GM18507 (cell line): ENCODE measurements at regions not wholly inside any gene's neighbourhood (a gene's known extent, or its start where the extent isn't known, plus 50 kb on each side); places are given as distances from the start of the nearest gene placed in this dataset.
A peak's percentile ranks its signal among the peaks of the same experiment; 100 is the strongest.
"Not testable (repeated sequence)": the region's sequence is repeated elsewhere in the genome, so short reads cannot be mapped to it uniquely, and the experiment has no call there.

Experiments
- DNase-seq: peaks from one replicate; pipeline ENCODE4 v3.0.0; 2011; ENCODE audit warnings: low read depth; ENCODE audit not compliant: insufficient read length; ENCODE audit errors: extremely low spot score
- FAIRE-seq: peaks from 2 replicates; lab custom pipeline; 2011; peaks lifted over from hg19 to GRCh38; lab: Jason Lieb, UNC

DNA sequence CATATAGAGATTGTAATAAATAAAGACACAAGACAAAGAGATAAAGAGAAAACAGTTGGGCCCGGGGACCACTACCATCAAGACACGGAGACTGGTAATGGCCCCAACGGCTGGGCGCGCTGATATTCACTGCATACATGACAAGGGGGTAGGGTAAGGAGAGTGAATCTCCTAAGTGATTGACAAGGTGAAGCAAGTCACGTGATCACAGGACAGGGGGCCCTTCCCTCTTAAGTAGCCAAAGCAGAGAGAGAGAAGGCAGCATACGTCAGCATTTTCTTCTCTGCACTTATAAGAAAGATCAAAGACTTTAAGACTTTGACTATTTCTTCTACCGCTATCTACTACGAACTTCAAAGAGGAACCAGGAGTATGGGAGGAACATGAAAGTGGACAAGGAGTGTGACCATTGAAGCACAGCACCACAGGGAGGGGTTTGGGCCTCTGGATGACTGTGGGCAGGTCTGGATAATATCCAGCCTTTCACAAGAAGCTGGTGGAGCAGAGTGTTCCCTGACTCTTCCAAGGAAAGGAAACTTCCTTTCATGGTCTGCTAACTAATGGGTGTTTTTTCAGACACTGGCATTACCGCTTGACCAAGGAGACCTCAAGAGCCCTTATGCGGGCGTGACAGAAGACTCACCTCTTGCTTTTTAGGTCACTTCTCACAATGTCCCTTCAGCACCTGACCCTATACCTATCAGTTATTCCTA, 75.6 kb downstream of the MRPL39 start:
- not testable (repeated sequence) for DNase-seq, FAIRE-seq

DNA sequence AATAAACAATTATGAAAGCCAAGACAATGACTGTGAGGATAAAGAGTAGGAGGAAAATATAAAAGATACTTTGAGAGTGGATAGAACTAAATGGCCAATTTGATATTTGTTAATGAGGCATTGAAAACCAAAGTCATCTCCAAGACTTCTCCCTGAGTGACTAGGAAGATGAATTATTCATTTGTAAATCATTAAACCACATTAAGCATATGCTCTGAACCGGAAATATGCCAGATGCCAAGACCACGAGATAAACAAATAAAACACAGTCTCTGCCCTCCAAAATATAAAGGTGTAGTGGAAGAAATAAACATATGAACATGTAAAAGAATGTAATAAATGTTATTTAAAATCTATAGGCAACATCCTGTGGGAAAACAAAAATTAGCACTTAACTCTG, 78.8 kb downstream of the MRPL39 start:
- FAIRE-seq (no peak), DNase-seq (no peak)

DNA sequence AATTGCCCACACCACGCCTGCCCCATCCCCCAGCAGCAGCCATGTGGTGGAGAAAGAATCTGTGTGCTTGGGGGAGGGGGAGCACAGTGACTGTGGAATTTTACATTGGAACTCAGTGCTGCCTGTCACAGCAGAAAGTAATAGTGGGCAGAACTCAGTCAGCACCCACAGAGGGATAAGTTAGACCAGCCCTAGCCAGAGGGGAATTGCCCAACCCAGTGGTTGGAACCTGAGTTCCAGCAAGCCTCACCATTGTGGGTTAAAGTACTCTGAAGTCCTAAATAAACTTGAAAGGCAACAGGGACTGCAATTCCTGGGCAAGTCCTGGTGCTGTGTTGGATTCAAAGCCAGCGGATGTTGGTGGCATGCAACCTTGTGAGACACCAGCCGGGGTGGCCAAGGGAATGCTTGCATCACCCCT, 88.8 kb downstream of the MRPL39 start:
- DNase-seq: no peak
- FAIRE-seq: no peak

DNA sequence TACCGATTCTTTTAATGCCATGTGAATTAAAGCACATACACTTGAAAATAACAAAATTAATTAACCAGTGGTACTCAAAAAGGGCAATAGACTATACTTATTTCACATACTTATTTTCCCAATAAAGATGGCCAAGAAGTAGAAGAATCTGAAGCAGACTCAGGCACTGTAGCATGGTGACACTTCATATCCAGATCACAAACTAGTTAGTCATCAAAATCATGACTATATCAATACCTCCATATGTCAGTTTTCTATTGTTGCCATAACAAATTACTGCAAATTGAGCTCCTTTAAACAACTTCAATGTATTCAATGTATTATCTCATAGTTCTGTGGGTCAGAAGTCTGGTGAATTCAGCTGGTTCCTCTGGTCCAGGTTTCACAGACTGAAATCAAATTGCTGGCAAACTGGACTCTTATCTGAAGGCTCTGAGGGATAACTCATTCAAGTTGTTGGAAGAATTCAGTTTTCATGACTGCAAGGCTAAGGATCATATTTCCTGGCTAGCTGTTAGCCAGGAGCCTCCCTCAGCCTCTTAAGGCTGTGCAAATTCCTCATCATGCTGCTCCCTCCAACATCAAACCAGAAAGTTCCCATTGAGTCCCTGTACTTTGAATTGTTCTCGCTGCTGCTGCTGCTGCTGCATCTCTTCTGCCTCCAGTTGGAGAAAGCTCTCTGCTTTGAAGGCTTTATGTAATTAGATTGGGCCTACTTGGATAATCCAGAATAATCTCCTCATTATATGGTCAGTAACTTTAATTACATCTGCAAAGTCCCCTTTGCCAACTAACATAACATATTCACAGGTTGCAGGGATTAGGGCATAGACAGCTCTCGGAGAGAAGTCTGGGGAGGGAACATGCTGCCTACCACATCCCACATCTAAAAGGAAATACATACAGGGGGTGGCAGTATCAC, 91.5 kb downstream of the MRPL39 start:
- no peak for DNase-seq
- FAIRE-seq: no peak

DNA sequence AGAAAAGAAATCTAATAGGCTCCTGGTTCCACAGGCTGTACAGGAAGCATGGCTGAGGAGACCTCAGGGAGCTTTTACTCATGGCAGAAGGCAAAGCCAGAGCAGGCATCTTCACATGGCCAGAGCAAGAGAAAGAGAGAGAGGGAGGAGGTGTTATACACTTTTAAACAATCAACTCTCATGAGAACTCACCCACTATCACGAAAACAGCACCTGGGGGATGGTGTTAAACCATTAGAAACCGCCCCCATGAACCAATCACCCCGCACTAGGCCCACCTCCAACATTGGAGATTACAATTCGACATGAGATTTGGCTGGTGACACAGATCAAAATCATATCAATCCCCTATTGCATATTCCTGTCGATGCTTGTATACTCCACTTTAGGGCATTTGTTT, 93.5 kb downstream of the MRPL39 start:
- FAIRE-seq (peak; percentile 33), DNase-seq (no peak)

DNA sequence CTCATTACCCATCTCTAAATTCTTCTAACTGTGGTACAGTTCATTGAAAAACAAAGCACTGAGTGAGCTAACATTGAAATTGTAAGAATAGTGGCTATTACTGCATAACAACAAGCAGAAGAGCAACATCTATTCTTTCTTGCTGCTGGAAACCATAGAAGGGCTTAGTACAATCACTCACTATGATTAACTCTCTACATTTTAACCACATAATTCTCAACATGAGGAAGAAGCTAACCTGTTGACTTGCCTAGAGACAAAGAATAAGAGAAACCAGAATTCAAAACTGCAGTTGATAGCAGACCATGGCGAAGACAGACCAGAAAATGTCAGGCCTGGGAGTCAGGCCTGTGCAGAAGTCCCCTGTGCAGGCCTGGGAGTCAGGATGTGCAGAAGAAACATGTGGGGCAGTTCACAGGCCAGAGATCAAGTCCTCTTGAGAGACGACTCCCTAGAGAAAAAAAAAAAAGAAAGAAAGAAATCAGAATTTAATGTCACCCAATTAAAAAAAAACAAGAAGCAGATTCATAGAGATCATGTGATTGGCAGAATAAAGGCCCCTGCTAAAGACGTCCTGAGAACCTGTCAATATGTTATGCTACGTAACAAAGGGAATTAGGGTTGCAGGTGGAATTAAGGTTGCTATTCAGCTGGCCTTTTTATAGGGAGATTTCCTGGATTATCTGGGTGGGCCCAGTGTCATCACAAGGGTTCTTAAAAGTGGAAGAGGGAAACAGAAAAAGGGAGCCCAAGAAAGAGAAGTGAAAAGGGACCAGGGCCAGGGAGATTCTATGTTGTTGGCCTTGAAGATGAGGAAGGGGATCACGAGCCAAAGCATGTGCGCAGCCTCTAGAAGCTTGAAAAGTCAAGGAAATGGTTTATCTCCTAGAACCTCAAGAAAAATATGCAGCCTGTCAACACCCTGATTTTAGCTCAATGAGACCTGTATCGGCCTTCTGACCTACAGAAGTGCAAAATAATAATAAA, 94.9 kb downstream of the MRPL39 start:
- DNase-seq: no peak
- FAIRE-seq: peak; percentile 68

DNA sequence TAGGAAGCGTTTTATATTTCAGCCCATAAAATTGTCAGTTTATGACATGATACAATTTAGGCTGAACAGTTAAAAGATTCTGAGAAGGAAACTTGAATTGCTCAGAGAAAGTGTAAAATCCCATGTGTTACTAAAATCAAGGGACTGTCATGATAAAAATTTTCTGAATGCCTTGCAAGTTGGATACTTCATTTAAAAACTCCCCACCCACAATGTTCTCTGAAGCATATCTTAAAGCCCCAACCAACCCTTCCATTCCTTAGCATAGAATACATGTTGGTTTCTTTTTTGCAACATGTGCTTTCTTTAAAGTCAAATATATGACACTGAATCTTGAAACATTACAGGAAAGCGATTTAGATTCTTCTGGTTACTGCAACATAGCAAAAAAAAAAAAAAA, 97.4 kb downstream of the MRPL39 start:
- DNase-seq: no peak
- peak; percentile 95 for FAIRE-seq

DNA sequence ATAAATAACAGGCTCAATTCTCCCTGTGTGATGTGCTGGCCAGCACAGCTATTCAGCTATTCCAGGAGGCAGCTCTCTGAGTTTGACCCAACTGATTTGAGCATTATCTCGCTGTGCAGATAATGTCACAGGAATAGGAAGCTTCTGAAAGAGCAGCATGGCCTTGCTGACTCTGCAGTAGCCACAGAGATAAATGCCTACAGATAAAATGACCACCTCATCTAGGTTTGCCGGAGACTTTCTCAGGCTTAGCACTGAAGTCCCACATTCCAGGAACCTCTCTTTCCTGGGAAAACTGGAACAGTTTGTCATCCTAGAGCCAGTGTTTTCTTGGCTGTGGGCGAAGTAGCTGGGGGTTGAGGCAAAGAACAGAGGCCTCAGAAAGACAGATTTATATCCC, 98.9 kb downstream of the MRPL39 start:
- FAIRE-seq: peak; percentile 21
- no peak for DNase-seq

DNA sequence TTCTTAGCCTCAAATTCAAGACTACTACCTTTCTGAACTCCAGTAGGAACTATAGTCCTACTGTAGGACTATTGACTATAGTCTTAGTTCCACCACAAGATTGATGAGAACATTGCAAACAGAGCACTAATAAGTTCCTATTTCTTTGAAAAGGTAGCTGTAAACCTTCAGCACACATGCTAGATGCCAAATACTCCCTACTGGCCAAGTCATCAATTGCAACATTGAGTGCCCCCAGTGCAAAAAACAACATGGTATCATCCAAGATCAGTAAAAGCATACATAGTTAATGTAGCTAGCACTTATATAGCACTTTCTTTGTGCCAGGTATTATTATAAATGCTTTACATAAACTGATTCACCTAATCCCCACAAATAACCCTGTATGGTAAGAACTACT, 99.8 kb downstream of the MRPL39 start:
- FAIRE-seq: peak; percentile 88
- no peak for DNase-seq

DNA sequence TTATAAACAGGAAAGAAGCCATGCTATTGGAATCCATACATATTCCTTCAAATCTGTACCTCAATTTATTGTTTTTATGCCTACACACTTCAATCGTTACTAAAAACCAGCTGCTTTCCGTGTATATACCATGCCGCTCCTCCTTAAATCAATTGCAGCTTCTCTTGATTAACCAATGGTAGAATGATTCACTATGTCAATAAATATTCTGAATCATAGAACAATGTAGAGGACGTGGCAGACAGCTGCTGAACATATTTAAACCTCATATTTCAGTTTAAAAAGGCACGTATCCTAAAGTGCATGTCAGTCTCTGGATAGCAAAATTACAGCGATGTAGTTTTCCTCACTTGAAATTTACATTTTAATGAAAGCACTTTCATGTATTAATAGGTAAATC, 100.4 kb downstream of the MRPL39 start:
- FAIRE-seq (no peak), DNase-seq (no peak)

DNA sequence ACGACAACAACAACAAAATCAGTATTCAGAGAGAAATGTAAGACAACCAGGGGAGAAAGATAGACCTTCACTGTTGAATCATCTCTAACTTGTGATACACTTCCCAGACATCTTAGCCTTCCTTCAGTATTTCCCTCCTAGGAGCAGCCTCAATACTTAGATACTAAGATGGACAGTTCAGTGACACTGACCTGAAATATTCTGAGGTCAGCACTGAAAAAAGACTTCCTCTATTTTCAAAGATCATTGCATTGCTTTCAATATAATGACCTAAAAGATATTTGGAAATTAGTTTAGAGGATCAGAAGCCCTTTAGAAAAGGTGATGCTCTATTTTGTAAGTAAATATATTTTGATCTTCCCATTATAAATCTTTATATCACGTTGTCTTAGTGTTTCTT, 101.0 kb downstream of the MRPL39 start:
- DNase-seq: no peak
- peak; percentile 76 for FAIRE-seq

DNA sequence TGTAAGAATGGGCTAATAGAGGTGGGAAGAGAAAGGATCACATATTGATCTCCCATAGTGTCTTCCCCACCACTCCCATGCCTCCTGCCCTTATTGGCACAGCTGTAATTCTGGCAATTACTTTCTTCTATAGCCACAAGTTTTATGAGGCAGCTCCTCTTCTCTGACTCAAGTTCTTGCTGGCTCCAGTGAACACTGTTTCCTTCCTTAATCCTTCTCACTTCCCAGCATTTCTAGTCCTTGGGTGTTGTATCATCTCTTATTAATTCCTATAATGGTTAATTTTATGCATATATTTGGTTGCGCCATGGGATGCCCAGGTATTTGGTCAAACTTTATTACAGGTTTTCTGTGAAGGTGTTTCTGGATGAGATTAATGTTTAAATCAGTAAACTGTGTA, 103.3 kb downstream of the MRPL39 start:
- peak; percentile 52 for FAIRE-seq
- DNase-seq: no peak

DNA sequence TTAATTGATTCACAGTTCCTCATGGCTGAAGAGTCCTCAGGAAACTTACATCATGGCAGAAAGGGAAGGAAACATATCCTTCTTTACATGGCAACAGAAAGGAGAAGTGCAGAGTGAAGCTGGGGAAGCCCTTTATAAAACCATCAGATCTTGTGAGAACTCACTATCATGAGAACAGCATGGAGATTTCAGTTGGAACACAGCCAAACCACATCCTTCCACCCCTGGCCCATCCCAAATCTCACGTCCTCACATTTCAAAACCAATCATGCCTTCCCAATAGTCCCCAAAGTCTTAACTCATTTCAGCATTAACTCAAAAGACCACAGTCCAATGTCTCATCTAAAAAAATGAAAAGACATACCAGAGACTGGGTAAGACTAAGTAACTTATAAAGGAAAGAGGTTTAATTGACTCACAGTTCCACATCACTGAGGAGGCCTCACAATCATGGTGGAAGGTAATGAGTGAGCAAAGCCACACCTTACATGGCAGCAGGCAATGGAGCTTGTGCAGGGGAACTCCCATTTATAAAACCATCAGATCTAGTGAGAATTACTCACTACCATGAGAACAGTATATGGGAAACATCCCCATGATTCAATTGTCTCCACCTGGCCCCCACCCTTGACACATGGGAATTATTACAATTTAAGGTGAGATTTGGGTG, 105.2 kb downstream of the MRPL39 start:
- no peak for DNase-seq

DNA sequence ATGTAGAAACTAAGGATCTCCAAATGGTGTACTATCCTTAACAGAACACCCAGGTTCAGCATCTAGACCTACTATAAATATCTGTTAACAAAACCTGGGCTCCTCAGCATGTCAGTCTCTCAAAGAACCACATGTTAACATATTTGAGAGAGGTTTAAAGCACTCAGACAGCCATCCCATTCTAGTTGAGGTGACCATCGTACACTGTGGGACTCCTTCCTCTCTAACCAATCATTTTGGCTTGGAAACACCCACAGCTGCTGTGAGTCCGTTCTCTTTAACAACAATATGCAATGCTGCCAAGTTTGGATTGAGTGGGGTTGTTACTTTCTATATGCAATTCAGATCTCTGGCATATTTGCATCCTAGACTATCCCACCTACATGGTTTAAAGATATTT, 105.8 kb downstream of the MRPL39 start:
- DNase-seq (no peak), FAIRE-seq (no peak)

More for the DNA sequence above, 105.2 kb downstream of the MRPL39 start:
- peak; percentile 98 for FAIRE-seq

DNA sequence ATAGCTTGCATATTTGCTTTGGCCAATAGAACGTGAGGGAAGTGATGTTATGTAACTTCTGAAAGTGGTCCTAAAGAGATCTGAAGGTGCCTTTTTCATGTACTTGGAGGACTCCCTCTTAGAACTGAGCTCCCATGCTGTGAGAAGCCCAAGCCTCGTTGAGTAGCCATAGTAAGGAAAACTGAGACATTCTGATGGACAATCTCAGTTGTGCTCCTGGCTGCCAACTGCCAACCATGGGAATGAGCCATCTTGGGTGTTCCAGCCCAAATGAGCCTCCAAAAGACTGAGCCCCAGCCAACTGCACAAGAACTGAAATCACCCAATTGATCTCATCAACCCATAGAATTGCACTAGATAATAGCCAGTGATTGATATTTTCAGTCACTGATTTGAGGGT, 106.7 kb downstream of the MRPL39 start:
- no peak for FAIRE-seq
- DNase-seq: no peak

DNA sequence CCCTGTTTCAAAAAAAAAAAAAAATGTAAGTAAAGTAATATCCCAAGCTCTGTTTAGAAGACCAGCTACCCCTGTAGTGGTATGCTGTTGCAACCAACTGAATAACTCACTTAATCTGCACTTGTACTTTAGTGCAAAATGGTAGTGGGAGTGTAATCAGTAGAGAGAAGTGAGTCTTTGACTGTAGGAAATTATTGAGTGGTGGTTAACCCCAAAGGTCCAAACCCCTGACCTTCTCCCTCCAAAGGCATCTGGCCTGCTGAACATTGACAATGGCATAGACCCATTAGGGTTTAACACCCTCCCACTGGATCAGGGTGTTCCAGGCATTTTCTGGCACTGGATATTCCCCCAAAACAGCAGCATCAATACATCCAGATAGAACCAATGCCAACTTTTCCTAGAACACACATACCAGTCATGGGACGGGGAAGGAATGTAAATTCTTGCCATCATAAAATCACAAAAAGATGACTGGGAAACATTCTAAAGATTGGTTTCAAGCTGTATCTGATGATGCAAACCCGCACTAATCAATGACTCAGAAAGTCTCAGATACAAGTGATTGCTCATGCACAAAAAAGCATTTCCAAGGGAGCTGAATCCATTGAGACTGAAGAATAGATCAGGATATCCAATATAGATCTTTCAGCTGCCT, 110.3 kb downstream of the MRPL39 start:
- DNase-seq (no peak), FAIRE-seq (peak; percentile 84)

DNA sequence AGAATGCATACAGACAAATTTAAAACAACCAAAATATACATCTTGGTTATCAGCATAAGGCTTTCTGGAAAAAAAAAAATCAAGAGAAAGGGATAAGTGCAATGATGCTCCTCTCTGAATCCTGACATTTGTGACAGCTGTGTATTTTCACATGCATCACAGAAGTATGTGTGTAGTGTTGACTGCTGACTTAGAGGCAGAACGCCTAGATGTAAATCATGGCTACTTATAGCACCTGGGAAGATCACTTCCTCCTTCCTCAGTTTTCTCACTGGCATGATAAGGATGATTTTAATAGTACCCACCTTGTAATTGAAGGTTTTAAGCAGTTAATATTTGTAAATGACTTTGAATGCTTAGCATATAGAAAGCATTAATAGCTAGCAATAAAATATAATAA, 112.5 kb downstream of the MRPL39 start:
- FAIRE-seq (peak; percentile 84), DNase-seq (no peak)

DNA sequence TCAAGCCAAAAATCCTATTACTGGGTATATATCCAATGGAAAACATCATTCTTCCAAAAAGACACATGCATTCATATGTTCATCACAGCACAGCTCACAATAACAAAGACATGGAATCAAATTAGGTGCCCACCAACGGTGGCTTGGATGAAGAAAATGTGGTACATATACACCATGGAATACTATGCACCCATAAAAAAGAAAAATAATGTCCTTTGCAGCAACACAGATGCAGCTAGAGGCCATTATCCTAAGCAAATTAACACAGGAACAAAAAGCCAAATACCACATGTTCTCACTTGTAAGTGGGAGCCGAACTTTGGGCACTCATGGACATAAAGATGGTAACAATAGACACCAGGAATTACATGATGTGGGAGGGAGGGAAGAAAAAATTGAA, 113.6 kb downstream of the MRPL39 start:
- FAIRE-seq (no peak), DNase-seq (no peak)

DNA sequence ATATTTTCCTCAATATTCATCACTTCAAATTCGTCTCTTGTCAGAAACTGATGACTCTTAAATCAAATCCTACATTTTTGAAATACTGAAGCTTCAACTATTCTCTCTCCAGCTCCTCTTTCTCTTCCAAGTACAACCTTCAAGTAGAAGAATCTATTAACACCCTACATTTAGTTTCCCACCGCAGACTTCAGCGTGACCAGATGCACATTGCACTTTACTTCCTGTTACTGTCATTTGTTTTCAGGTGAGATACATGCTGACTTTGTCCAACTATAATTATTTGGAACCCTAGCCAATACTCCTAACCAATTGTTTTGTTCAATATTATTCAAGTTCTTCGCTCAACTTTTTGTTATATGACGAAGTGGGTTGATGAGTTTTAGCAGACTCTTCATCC, 116.0 kb downstream of the MRPL39 start:
- DNase-seq (no peak), FAIRE-seq (peak; percentile 85)
